Hepatocyte (in vitro differentiated cells): ENCODE measurements at regions not wholly inside any gene's neighbourhood (a gene's known extent, or its start where the extent isn't known, plus 50 kb on each side); places are given as distances from the start of the nearest gene placed in this dataset.
"Not testable (repeated sequence)": the region's sequence is repeated elsewhere in the genome, so short reads cannot be mapped to it uniquely, and the experiment has no call there.

Experiments used
- CTCF ChIP-seq: fragments of 200-600 bp; sonication (generic); IDR thresholded peaks from 2 replicates; pipeline ENCODE4 v1.5.1; 2016; ENCODE audit warnings: antibody characterized with exemption, mild to moderate bottlenecking; ENCODE audit not compliant: poor library complexity
- EZH2phosphoT487 ChIP-seq: fragments of 200-600 bp; sonication (generic); IDR thresholded peaks from one replicate; pipeline ENCODE4 v1.6.1; 2018; ENCODE audit warnings: antibody characterized with exemption, mild to moderate bottlenecking, low read depth, moderate library complexity; ENCODE audit not compliant: unreplicated experiment, severe bottlenecking

GRCh38 chr5:176041248-176041994, 73.3 kb upstream of the THOC3 start:
- not testable (repeated sequence) for TF ChIP-seq CTCF, EZH2phosphoT487
